Astrocyte (in vitro differentiated cells and primary cell): ENCODE measurements at regions not wholly inside any gene's neighbourhood (a gene's known extent, or its start where the extent isn't known, plus 50 kb on each side); places are given as distances from the start of the nearest gene placed in this dataset.
A peak's percentile ranks its signal among the peaks of the same experiment; 100 is the strongest.

Source experiments
- DNase-seq: peaks from one replicate; pipeline ENCODE4 v3.0.0-alpha.2; 2010; ENCODE audit warnings: low read depth
- FAIRE-seq: peaks from 2 replicates; lab custom pipeline; 2011; peaks lifted over from hg19 to GRCh38; lab: Jason Lieb, UNC
- H2AFZ ChIP-seq: 2 replicates; pipeline ENCODE4 v1.6.0; 2012; ENCODE audit warnings: low read depth, low read length, inconsistent platforms
- H3K27ac ChIP-seq: 2 replicates; pipeline ENCODE4 v1.5.1; 2011; ENCODE audit warnings: low read depth, low read length, inconsistent platforms
- H3K27me3 ChIP-seq: 2 replicates; pipeline ENCODE4 v1.6.0; 2011; ENCODE audit warnings: low read length, inconsistent platforms; ENCODE audit not compliant: insufficient read depth
- H3K36me3 ChIP-seq: 2 replicates; pipeline ENCODE4 v1.5.1; 2011; ENCODE audit warnings: low read length, inconsistent platforms; ENCODE audit not compliant: insufficient read depth
- H3K4me1 ChIP-seq: 2 replicates; pipeline ENCODE4 v1.5.1; 2011; ENCODE audit warnings: low read length, inconsistent platforms; ENCODE audit not compliant: insufficient read depth
- H3K4me2 ChIP-seq: 2 replicates; pipeline ENCODE4 v1.6.0; 2012; ENCODE audit warnings: low read length, inconsistent platforms
- H3K4me3 ChIP-seq: 2 replicates; pipeline ENCODE4 v1.5.1; 2011; ENCODE audit warnings: low read depth, mild to moderate bottlenecking, low read length, inconsistent platforms; ENCODE audit not compliant: insufficient read depth
- H3K79me2 ChIP-seq: 2 replicates; pipeline ENCODE4 v1.6.0; 2012; ENCODE audit warnings: mild to moderate bottlenecking, low read length, inconsistent platforms; ENCODE audit not compliant: insufficient read depth
- H3K9ac ChIP-seq: 2 replicates; pipeline ENCODE4 v1.6.0; 2012; ENCODE audit warnings: mild to moderate bottlenecking, low read length, inconsistent platforms
- H3K9me3 ChIP-seq: 2 replicates; pipeline ENCODE4 v1.5.1; 2012; ENCODE audit warnings: low read depth, mild to moderate bottlenecking, low read length, inconsistent platforms; ENCODE audit not compliant: insufficient read depth
- H4K20me1 ChIP-seq: 2 replicates; pipeline ENCODE4 v1.6.0; 2012; ENCODE audit warnings: low read length, inconsistent platforms; ENCODE audit not compliant: insufficient read depth
- H3K27ac Mint-ChIP-seq: one replicate; pipeline ENCODE4 v1.8.0; 2021; ENCODE audit warnings: mild to moderate bottlenecking, mixed read lengths; ENCODE audit not compliant: unreplicated experiment
- H3K27me3 Mint-ChIP-seq: one replicate; pipeline ENCODE4 v1.8.0; 2021; ENCODE audit warnings: low read depth, mixed read lengths; ENCODE audit not compliant: unreplicated experiment
- H3K36me3 Mint-ChIP-seq: one replicate; pipeline ENCODE4 v1.8.0; 2021; ENCODE audit warnings: low read depth, mixed read lengths; ENCODE audit not compliant: unreplicated experiment
- H3K4me1 Mint-ChIP-seq: one replicate; pipeline ENCODE4 v1.8.0; 2021; ENCODE audit warnings: low read depth, mixed read lengths; ENCODE audit not compliant: unreplicated experiment
- H3K4me3 Mint-ChIP-seq: one replicate; pipeline ENCODE4 v1.8.0; 2021; ENCODE audit warnings: mild to moderate bottlenecking, moderate library complexity, mixed read lengths; ENCODE audit not compliant: unreplicated experiment
- H3K9me3 Mint-ChIP-seq: one replicate; pipeline ENCODE4 v1.8.0; 2021; ENCODE audit warnings: mild to moderate bottlenecking, mixed read lengths; ENCODE audit not compliant: unreplicated experiment
- EZH2 ChIP-seq: IDR thresholded peaks from 2 replicates; pipeline ENCODE4 v1.6.1; 2012; ENCODE audit warnings: mild to moderate bottlenecking, low read length, inconsistent platforms; ENCODE audit not compliant: insufficient read depth
- TF ChIP-seq, protein P1 (sequence below): IDR thresholded peaks from 2 replicates; pipeline ENCODE4 v1.5.1; 2011; ENCODE audit warnings: low read depth, mild to moderate bottlenecking, inconsistent platforms, low read length, moderate library complexity; ENCODE audit not compliant: insufficient read depth

DNA sequence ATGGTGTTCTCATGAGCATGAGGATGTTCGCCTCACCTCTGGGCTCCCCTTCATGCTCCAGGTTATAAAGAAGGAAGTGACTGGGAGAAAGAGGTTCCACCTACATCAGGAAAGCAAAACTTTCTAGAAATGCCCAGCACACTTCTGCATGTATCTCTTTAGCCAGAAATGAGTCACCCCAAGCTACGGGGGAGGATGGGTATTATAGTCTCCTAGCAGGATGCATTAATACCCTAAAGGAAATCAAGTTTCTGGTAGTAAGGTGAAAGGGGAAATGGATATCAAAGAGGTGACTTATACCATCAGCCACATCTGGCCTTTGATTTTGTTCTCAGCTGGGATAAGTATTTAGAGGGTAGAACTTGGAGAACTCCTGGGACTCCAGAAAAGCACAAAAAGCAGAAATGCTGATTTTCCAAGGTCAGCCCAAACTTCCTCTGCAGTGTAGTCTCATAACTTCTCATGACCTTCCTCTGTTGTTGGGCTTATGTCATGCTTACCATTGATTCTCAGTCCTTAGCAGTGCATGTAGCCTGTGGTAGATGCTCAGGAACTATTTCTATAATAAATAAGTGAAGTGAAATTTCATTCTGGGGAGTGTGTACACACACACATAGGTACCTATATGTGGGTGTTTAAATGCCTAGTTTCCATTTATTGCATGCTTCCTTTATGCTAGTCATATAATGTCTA lies 209.4 kb upstream of the CRY1 start:
- no peaks in the 10 kb centered on the region for H4K20me1 ChIP-seq
- no peak overlapping the region for H3K4me2 ChIP-seq
- no peaks in the 10 kb centered on the region for H3K36me3 Mint-ChIP-seq
- no peak overlapping the region for H3K4me3 ChIP-seq
- no peaks in the 10 kb centered on the region for H3K9me3 Mint-ChIP-seq
- no peak overlapping the region for H3K27ac ChIP-seq
- no peak overlapping the region for H3K4me3 Mint-ChIP-seq
- H3K9ac ChIP-seq, result no peak overlapping the region
- H3K4me1 Mint-ChIP-seq, result peaks cover 20% of the 10 kb centered on the region
- H3K9me3 ChIP-seq, result no peaks in the 10 kb centered on the region
- H3K27me3 ChIP-seq, result no peaks in the 10 kb centered on the region
- peak overlapping the region; percentile 11 for H3K27ac Mint-ChIP-seq
- no peak overlapping the region for H2AFZ ChIP-seq
- H3K4me1 ChIP-seq, result peaks cover 3% of the 10 kb centered on the region
- H3K79me2 ChIP-seq, result no peaks in the 10 kb centered on the region
- FAIRE-seq (no peak), DNase-seq (no peak)
- no peak for TF ChIP-seq EZH2
- TF ChIP-seq, protein P1, sequence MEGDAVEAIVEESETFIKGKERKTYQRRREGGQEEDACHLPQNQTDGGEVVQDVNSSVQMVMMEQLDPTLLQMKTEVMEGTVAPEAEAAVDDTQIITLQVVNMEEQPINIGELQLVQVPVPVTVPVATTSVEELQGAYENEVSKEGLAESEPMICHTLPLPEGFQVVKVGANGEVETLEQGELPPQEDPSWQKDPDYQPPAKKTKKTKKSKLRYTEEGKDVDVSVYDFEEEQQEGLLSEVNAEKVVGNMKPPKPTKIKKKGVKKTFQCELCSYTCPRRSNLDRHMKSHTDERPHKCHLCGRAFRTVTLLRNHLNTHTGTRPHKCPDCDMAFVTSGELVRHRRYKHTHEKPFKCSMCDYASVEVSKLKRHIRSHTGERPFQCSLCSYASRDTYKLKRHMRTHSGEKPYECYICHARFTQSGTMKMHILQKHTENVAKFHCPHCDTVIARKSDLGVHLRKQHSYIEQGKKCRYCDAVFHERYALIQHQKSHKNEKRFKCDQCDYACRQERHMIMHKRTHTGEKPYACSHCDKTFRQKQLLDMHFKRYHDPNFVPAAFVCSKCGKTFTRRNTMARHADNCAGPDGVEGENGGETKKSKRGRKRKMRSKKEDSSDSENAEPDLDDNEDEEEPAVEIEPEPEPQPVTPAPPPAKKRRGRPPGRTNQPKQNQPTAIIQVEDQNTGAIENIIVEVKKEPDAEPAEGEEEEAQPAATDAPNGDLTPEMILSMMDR, result no peak
- H3K36me3 ChIP-seq, result no peaks in the 10 kb centered on the region
- no peaks in the 10 kb centered on the region for H3K27me3 Mint-ChIP-seq

DNA sequence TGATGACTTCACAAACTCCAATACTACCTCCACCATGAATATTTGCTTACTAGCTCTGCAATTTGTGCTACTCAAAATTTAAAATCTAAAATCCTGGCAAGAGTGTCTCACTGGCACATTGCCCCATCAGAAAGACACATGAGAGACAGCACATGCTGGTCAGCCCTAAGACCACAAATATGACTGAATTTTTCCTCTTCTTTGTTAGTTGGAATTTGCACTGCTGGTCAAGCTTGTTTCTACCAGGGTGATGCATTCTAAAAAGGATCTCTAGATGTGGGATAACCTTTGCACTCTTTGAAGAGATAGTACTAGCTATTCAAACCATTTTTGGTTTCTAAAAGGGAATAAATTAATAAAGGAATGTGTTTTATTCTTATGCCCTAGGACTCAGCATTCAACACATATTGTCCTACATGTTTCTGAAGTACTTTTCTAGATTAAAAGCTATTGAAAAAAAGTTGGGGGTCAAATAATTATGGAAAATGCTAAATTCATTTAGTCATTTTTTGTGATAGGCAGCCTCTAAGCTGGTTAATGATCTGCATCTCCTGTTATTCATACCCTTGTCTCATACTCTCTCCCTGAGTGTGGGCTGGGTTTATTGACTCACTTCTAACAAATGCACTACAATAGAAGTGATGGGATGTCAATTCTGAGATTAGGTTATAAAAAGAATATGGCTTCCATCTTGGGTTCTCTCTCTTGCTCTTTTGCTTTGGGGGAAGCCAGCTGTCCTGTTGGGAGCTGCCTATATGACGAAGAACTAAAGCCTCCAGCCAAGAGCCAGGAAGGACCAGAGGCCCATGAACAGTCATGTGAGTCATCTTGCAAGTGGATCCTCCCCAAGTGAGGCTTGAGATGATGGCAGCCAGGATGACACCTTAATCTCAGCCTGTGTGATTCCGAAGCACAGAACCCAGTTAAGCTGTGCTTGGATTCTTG lies 211.5 kb upstream of the CRY1 start:
- FAIRE-seq, result no peak
- no peak overlapping the region for H3K27ac Mint-ChIP-seq
- no peak overlapping the region for H3K4me2 ChIP-seq

More for the DNA sequence above, 211.5 kb upstream of the CRY1 start:
- Mint-ChIP-seq H3K4me1 (peaks cover 20% of the 10 kb centered on the region), H3K9me3 (no peaks in the 10 kb centered on the region), H3K4me3 (no peak overlapping the region), H3K27me3 (no peaks in the 10 kb centered on the region), H3K36me3 (no peaks in the 10 kb centered on the region)
- H4K20me1 ChIP-seq, result no peaks in the 10 kb centered on the region
- no peaks in the 10 kb centered on the region for H3K36me3 ChIP-seq
- no peaks in the 10 kb centered on the region for H3K79me2 ChIP-seq
- no peak overlapping the region for H3K27ac ChIP-seq
- DNase-seq, result peak; percentile 55
- no peaks in the 10 kb centered on the region for H3K9me3 ChIP-seq
- TF ChIP-seq EZH2, result no peak
- TF ChIP-seq, protein P1, result no peak
- no peak overlapping the region for H3K9ac ChIP-seq
- H3K4me3 ChIP-seq, result no peak overlapping the region
- no peaks in the 10 kb centered on the region for H3K27me3 ChIP-seq
- H2AFZ ChIP-seq, result no peak overlapping the region
- peaks cover 3% of the 10 kb centered on the region for H3K4me1 ChIP-seq
